AG04449 (cell line): ENCODE measurements at regions not wholly inside any gene's neighbourhood (a gene's known extent, or its start where the extent isn't known, plus 50 kb on each side); places are given as distances from the start of the nearest gene placed in this dataset.

Experiments
- CTCF ChIA-PET: fragments of 350-600 bp; formaldehyde crosslinking; extraction: SDS; loops from one replicate; lab custom pipeline; 2021; ENCODE audit warnings: antibody characterized with exemption; lab: Yijun Ruan, JAX
- POLR2A ChIA-PET: fragments of 400-600, 350-600 bp; formaldehyde crosslinking; extraction: SDS; loops from one replicate; lab custom pipeline; 2020; ENCODE audit warnings: antibody characterized with exemption, inconsistent platforms; lab: Yijun Ruan, JAX
- DNase-seq: peaks from one replicate; pipeline ENCODE4 v3.0.0-alpha.2; 2010; ENCODE audit warnings: low read depth, low spot score
- H3K4me3 ChIP-seq: 2 replicates; pipeline ENCODE4 v1.5.1; 2011; ENCODE audit warnings: low read depth, mild to moderate bottlenecking, control low read depth, low read length
- TF ChIP-seq, protein P1 (sequence below): IDR thresholded peaks from one replicate; pipeline ENCODE4 v1.5.1; 2011; ENCODE audit warnings: mild to moderate bottlenecking, moderate library complexity, low read length, control low read depth, inconsistent platforms; ENCODE audit not compliant: insufficient read depth; ENCODE audit errors: missing control alignments

DNA sequence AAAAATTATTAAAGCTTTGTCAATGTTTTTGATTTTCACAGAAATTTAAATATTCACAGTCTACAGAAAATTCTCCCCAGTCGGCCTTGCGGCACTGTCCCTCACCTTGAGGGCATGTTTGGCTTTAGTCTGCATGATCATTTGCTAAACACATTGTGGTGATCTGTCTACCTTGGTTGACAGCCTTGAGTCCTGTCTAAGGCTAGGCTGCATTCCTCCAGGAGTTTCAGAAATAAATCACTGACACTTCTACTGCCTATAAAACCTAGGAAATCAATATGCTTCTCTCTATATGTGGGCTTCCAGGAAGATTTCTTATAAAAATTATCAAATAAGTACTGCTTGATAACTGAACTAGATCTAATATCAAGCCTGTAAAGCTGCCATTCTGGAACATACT, 430.7 kb upstream of the GRM3 start:
- POLR2A ChIA-PET = no interaction called here
- CTCF ChIA-PET = no interaction called here
- no peak for DNase-seq
- TF ChIP-seq, protein P1, sequence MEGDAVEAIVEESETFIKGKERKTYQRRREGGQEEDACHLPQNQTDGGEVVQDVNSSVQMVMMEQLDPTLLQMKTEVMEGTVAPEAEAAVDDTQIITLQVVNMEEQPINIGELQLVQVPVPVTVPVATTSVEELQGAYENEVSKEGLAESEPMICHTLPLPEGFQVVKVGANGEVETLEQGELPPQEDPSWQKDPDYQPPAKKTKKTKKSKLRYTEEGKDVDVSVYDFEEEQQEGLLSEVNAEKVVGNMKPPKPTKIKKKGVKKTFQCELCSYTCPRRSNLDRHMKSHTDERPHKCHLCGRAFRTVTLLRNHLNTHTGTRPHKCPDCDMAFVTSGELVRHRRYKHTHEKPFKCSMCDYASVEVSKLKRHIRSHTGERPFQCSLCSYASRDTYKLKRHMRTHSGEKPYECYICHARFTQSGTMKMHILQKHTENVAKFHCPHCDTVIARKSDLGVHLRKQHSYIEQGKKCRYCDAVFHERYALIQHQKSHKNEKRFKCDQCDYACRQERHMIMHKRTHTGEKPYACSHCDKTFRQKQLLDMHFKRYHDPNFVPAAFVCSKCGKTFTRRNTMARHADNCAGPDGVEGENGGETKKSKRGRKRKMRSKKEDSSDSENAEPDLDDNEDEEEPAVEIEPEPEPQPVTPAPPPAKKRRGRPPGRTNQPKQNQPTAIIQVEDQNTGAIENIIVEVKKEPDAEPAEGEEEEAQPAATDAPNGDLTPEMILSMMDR = no peak
- no peak overlapping the region for H3K4me3 ChIP-seq

DNA sequence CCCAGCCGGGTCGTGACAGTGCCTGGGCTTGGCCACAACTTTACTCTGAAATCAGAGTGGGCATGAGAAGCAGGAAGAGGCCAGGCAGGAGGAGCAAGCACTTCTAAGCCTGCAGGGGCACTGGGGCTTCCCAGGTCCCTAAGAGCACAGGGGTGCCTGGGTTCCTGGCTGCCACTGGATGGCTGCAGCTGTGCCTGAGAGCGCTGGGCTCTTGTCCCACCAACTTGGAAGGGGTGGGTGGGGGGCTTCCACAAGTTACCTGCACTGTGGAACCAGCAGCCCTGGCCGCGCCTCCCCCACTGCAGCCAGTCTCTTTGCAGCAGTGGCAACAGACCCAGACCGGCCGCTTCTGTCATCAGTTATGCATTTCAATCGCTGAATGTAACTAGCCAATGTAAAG, 434.7 kb upstream of the GRM3 start:
- ChIA-PET POLR2A (no interaction called here), CTCF (no interaction called here)
- H3K4me3 ChIP-seq = no peak overlapping the region
- TF ChIP-seq, protein P1 = no peak
- no peak for DNase-seq

DNA sequence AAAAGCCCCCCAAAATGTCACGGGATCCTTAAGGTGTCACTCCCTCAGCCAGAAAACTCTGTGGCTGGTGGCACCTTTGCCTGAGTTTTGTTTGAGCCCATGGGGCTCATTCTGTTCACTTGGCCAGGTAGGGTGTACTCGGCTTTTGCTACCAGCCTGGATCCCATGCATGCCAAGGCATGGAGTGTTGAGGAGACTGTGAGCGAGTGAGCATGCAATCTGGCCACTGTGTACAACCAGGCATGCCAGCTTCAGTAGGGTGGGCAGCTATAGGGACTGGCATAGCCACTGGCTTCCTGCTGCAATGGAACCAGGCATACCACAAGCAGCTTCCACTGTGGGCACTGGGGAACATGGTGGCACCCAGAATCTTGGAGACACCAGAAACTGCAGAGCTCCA, 436.0 kb upstream of the GRM3 start:
- CTCF ChIA-PET = no interaction called here
- H3K4me3 ChIP-seq = no peak overlapping the region
- TF ChIP-seq, protein P1 = no peak
- no peak for DNase-seq
- POLR2A ChIA-PET = no interaction called here

DNA sequence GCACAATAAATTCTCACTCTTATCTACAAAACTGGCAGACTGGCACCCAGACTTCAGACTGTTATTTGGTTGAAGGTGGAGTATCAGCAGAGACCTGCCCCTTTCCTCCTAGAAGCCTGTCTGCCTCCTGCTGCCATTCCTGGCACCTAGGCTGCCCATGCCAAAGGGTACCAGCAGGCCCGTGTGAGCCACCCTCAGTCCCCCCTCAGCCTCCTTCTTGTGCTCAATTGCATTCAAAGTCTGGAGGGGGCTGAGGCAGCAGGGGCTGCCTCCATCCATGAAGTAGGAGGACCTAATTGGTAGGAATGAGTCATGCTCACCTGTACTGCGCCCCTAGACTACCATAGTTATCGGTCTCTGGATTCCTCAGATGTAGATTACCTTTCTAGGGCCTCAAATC, 440.9 kb upstream of the GRM3 start:
- ChIA-PET POLR2A (no interaction called here), CTCF (no interaction called here)
- no peak overlapping the region for H3K4me3 ChIP-seq
- no peak for DNase-seq
- TF ChIP-seq, protein P1 = no peak

DNA sequence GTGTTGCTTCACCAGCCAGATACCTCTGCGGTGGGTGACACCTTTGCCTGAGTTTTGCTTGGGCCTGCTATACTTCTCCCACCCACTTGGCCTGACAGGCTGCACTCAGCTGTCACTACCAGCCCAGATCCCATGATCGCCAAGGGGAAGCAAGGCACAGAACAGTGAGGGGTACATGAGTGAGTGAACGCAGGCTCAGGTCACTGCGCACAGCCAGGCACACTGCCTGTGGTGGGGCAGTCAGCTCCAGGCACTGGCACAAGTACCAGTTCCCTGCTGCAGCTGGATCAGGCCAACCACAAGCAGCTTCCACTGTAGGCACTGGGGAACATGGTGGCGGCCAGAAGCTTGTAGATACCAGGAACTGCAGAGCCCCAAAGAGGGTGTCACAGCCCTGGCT, 441.9 kb upstream of the GRM3 start:
- no peak for DNase-seq
- CTCF ChIA-PET = no interaction called here
- TF ChIP-seq, protein P1 = no peak
- POLR2A ChIA-PET = no interaction called here
- no peak overlapping the region for H3K4me3 ChIP-seq

DNA sequence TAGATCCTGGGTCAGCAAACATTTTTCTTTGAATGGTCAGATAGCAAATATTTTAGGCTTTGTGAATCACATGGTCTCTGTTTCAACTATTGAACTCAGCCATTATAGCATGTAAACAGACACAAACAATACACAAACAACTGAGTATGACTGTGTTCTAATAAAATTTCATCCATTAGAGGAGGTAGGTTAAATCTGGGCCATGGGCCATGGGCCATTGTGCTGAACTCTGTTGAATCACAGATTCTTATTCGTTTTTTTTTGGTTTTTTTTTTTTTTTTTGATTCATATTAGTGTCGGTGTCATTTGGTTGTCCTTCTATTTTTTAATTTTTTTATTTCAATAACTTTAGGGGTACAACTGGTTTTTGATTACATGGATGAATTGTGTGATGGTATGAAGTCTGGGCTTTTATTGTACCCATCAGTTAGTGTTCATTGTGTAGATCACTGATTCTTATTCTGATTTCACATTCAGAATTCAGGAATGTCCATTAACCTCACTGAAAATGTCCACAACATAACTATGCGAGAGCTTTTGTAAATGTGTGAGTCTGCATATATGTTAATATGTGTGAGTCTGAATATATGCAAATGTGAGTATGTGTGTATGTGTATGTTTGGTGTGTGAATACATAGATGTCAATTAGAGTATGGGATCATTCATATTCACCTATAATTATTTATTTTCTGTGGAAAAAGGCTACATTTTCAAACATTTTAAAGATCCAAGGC, 443.7 kb upstream of the GRM3 start:
- ChIA-PET POLR2A (no interaction called here), CTCF (no interaction called here)
- TF ChIP-seq, protein P1 = no peak
- no peak overlapping the region for H3K4me3 ChIP-seq
- DNase-seq = no peak
